ENCODE measurements at regions not wholly inside any gene's neighbourhood (a gene's known extent, or its start where the extent isn't known, plus 50 kb on each side); places are given as distances from the start of the nearest gene placed in this dataset.
A peak's percentile ranks its signal among the peaks of the same experiment; 100 is the strongest.

- H3K79me2 ChIP-seq (ENCODE audit: insufficient read depth, low read length): no peaks in the 10 kb centered on the region
- no peaks in the 10 kb centered on the region for H4K20me1 ChIP-seq (ENCODE audit: insufficient read depth, low read length, poor library complexity, severe bottlenecking)
Observed at GRCh38 chr12:59499774-59500173, 96.1 kb upstream of the SLC16A7 start.

GRCh38 chr12:59494617-59495016 lies 101.2 kb upstream of the SLC16A7 start:
- Histone ChIP-seq H3K4me2 (ENCODE audit: low read depth, low read length, poor library complexity, severe bottlenecking) (no peak overlapping the region), H3K36me3 (ENCODE audit: insufficient read depth, low read length) (no peaks in the 10 kb centered on the region), H4K20me1 (ENCODE audit: insufficient read depth, low read length, poor library complexity, severe bottlenecking) (no peaks in the 10 kb centered on the region), H3F3A (ENCODE audit: low read depth) (no peaks in the 10 kb centered on the region), H2AFZ (ENCODE audit: low read length) (no peak overlapping the region), H3K79me2 (ENCODE audit: insufficient read depth, low read length) (no peaks in the 10 kb centered on the region), H3K9ac (ENCODE audit: low read depth, low read length, poor library complexity, severe bottlenecking) (no peak overlapping the region), H3K4me3 (ENCODE audit: low read length, poor library complexity, severe bottlenecking) (no peak overlapping the region), H3K27me3 (ENCODE audit: insufficient read depth, low read length, poor library complexity, severe bottlenecking) (no peaks in the 10 kb centered on the region), H3K9me3 (ENCODE audit: insufficient read depth, low read depth, low read length) (no peaks in the 10 kb centered on the region), H3K4me1 (ENCODE audit: insufficient read depth, low read length, poor library complexity, severe bottlenecking) (peaks cover 2% of the 10 kb centered on the region), H3K9me2 (replicated peaks; ENCODE audit: low read depth, low read length) (no peaks in the 10 kb centered on the region)
- TF ChIP-seq EZH2phosphoT487 (IDR thresholded peaks at IDR 0.05; ENCODE audit: borderline replicate concordance) (no peak), CTCF (conservative IDR thresholded peaks at IDR 0.05; ENCODE audit: low read length) (no peak)

More at GRCh38 chr12:59499774-59500173, 96.1 kb upstream of the SLC16A7 start:
- peaks cover 17% of the 10 kb centered on the region for H3K4me1 ChIP-seq (ENCODE audit: insufficient read depth, low read length, poor library complexity, severe bottlenecking)
- no peaks in the 10 kb centered on the region for H3K9me2 ChIP-seq (replicated peaks; ENCODE audit: low read depth, low read length)
- no peak overlapping the region for H3K4me2 ChIP-seq (ENCODE audit: low read depth, low read length, poor library complexity, severe bottlenecking)
- TF ChIP-seq CTCF (conservative IDR thresholded peaks at IDR 0.05; ENCODE audit: low read length) (no peak), EZH2phosphoT487 (IDR thresholded peaks at IDR 0.05; ENCODE audit: borderline replicate concordance) (no peak)
- H3K9me3 ChIP-seq (ENCODE audit: insufficient read depth, low read depth, low read length): no peaks in the 10 kb centered on the region
- H3K9ac ChIP-seq (ENCODE audit: low read depth, low read length, poor library complexity, severe bottlenecking): no peak overlapping the region
- no peak overlapping the region for H3K4me3 ChIP-seq (ENCODE audit: low read length, poor library complexity, severe bottlenecking)
- H3F3A ChIP-seq (ENCODE audit: low read depth): no peaks in the 10 kb centered on the region
- no peaks in the 10 kb centered on the region for H3K36me3 ChIP-seq (ENCODE audit: insufficient read depth, low read length)
- H2AFZ ChIP-seq (ENCODE audit: low read length): peak overlapping the region; percentile 80
- no peaks in the 10 kb centered on the region for H3K27me3 ChIP-seq (ENCODE audit: insufficient read depth, low read length, poor library complexity, severe bottlenecking)

GRCh38 chr12:59491877-59492276 lies 104.0 kb upstream of the SLC16A7 start:
- H4K20me1 ChIP-seq (ENCODE audit: insufficient read depth, low read length, poor library complexity, severe bottlenecking): no peaks in the 10 kb centered on the region
- TF ChIP-seq CTCF (conservative IDR thresholded peaks at IDR 0.05; ENCODE audit: low read length) (no peak), EZH2phosphoT487 (IDR thresholded peaks at IDR 0.05; ENCODE audit: borderline replicate concordance) (no peak)
- no peaks in the 10 kb centered on the region for H3K9me3 ChIP-seq (ENCODE audit: insufficient read depth, low read depth, low read length)
- no peaks in the 10 kb centered on the region for H3K27me3 ChIP-seq (ENCODE audit: insufficient read depth, low read length, poor library complexity, severe bottlenecking)
- H3K36me3 ChIP-seq (ENCODE audit: insufficient read depth, low read length): no peaks in the 10 kb centered on the region
- H3K4me2 ChIP-seq (ENCODE audit: low read depth, low read length, poor library complexity, severe bottlenecking): no peak overlapping the region
- no peaks in the 10 kb centered on the region for H3K79me2 ChIP-seq (ENCODE audit: insufficient read depth, low read length)
- H2AFZ ChIP-seq (ENCODE audit: low read length): no peak overlapping the region
- H3K4me3 ChIP-seq (ENCODE audit: low read length, poor library complexity, severe bottlenecking): no peak overlapping the region
- H3K9ac ChIP-seq (ENCODE audit: low read depth, low read length, poor library complexity, severe bottlenecking): no peak overlapping the region
- H3K4me1 ChIP-seq (ENCODE audit: insufficient read depth, low read length, poor library complexity, severe bottlenecking): no peaks in the 10 kb centered on the region
- no peaks in the 10 kb centered on the region for H3F3A ChIP-seq (ENCODE audit: low read depth)
- no peaks in the 10 kb centered on the region for H3K9me2 ChIP-seq (replicated peaks; ENCODE audit: low read depth, low read length)
